ACC112 (cell line): ENCODE measurements at regions not wholly inside any gene's neighbourhood (a gene's known extent, or its start where the extent isn't known, plus 50 kb on each side); places are given as distances from the start of the nearest gene placed in this dataset.

Experiments used
- H2AFZ ChIP-seq: fragments of 200-600 bp; sonication (generic); one replicate; pipeline ENCODE4 v1.6.0; 2017; ENCODE audit warnings: antibody characterized with exemption, low read length; ENCODE audit not compliant: unreplicated experiment
- H3K27ac ChIP-seq: fragments of 200-600 bp; sonication (generic); 2 replicates; pipeline ENCODE4 v1.5.1; 2014; ENCODE audit warnings: low read depth, mild to moderate bottlenecking, antibody characterized with exemption, low read length, moderate library complexity
- H3K27me3 ChIP-seq: fragments of 200-600 bp; sonication (generic); 2 replicates; pipeline ENCODE4 v1.6.1; 2014; ENCODE audit warnings: mild to moderate bottlenecking, antibody characterized with exemption, low read length, moderate library complexity, mixed read lengths; ENCODE audit not compliant: insufficient read depth
- H3K36me3 ChIP-seq: fragments of 200-600 bp; sonication (generic); 2 replicates; pipeline ENCODE4 v1.6.1; 2016; ENCODE audit warnings: mild to moderate bottlenecking, antibody characterized with exemption, low read length, moderate library complexity, mixed read lengths; ENCODE audit not compliant: insufficient read depth
- H3K4me1 ChIP-seq: fragments of 200-600 bp; sonication (generic); one replicate; pipeline ENCODE4 v1.6.1; 2016; ENCODE audit warnings: low read length, mixed read lengths; ENCODE audit not compliant: insufficient read depth, unreplicated experiment, control insufficient read depth
- H3K4me3 ChIP-seq: fragments of 200-600 bp; sonication (generic); 2 replicates; pipeline ENCODE4 v1.5.1; 2014; ENCODE audit warnings: mild to moderate bottlenecking, low read depth, low read length
- H3K79me2 ChIP-seq: fragments of 200-600 bp; sonication (generic); one replicate; pipeline ENCODE4 v1.6.0; 2016; ENCODE audit warnings: low read length; ENCODE audit not compliant: control insufficient read depth, unreplicated experiment, insufficient read depth

DNA sequence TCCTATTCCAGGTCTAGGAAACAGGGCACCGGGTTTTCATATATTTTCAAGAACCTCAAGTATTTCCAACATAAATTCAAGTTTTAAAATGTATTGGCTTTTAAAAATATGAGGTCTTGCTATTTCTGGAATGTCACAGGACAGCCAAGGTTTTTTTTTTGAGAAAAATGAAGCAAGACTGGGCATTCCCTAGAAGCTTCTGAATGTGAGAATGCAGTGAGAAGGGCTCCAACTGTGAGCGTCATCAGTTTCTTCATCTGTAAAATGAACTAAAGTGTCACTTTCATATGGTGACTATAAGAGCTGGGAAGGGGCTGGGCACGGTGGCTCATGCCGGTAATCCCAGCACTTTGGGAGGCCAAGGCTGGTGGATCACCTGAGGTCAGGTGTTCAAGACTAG is 455.8 kb upstream of the MAF start:
- Histone ChIP-seq H2AFZ (no peak overlapping the region), H3K79me2 (no peaks in the 10 kb centered on the region), H3K27ac (no peak overlapping the region), H3K4me1 (no peaks in the 10 kb centered on the region), H3K4me3 (no peak overlapping the region), H3K27me3 (peaks cover 6% of the 10 kb centered on the region; the same call in 1 of the 2 replicates), H3K36me3 (no peaks in the 10 kb centered on the region)

DNA sequence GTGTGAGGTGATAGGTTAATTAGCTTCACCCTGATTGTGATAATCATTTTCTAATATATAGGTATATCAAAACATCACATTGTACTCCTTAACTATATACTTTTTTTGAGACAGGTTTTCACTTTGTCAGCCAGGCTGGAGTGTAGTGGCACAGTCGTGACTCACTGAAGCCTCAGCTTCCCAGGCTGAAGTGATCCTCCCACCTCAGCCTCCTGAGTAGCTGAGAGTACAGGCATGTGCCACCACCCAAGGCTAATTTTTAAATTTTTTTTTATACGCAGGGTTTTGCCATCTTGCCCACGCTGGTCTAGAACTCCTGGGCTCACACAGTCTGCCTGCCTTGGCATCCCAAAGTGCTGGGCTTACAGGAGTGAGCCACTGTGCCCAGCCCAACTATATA is 455.3 kb upstream of the MAF start:
- H3K27me3 ChIP-seq = peaks cover 8% of the 10 kb centered on the region; the same call in 1 of the 2 replicates
- H3K27ac ChIP-seq = no peak overlapping the region
- no peaks in the 10 kb centered on the region for H3K36me3 ChIP-seq
- H3K79me2 ChIP-seq = no peaks in the 10 kb centered on the region
- no peak overlapping the region for H2AFZ ChIP-seq
- no peaks in the 10 kb centered on the region for H3K4me1 ChIP-seq
- H3K4me3 ChIP-seq = no peak overlapping the region

DNA sequence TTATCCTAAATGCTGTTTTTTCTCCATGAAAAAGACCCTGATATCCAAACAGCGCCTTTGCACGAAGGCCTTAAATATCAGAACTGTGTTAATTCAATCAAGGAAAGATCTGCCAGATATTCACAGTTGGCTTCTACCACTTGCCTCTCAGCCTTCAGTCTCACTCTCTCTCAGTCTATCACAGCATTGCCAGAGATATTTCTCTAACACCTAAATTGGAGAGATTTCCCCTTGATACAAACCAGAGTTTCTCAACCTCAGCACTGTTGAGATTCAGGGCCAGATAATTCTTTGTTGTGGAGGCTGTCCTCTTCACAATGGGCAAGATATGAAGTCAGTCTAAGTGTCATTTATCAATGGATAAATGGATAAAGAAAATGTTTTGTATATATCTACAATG is 454.1 kb upstream of the MAF start:
- H3K27ac ChIP-seq = no peak overlapping the region
- peaks cover 8% of the 10 kb centered on the region; the same call in 1 of the 2 replicates for H3K27me3 ChIP-seq
- no peaks in the 10 kb centered on the region for H3K79me2 ChIP-seq
- H3K4me1 ChIP-seq = no peaks in the 10 kb centered on the region
- H3K36me3 ChIP-seq = no peaks in the 10 kb centered on the region
- no peak overlapping the region for H3K4me3 ChIP-seq
- H2AFZ ChIP-seq = no peak overlapping the region

DNA sequence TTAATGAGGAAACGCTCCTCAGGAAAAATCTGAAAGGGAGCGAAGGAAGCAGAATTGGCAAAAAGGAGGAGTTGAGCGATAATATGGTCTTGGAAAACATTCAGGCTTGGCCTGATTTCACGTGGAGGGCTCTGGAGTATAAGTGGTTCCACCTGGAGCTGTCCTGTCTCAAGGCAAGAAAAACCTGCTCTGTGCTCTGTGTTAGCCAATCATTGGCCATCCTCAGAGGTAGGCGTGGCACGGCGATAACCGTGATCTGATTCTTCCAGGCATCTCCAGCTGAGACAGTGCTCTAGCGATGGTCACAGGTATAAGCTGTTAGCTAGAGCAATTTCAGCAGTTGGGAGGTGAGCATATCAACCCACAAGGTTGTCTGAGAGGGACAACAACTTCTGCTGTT is 450.5 kb upstream of the MAF start:
- no peaks in the 10 kb centered on the region for H3K79me2 ChIP-seq
- peaks cover 28% of the 10 kb centered on the region for H3K27me3 ChIP-seq
- H3K27ac ChIP-seq = no peak overlapping the region
- H3K36me3 ChIP-seq = no peaks in the 10 kb centered on the region
- no peak overlapping the region for H3K4me3 ChIP-seq
- H2AFZ ChIP-seq = no peak overlapping the region
- no peaks in the 10 kb centered on the region for H3K4me1 ChIP-seq

DNA sequence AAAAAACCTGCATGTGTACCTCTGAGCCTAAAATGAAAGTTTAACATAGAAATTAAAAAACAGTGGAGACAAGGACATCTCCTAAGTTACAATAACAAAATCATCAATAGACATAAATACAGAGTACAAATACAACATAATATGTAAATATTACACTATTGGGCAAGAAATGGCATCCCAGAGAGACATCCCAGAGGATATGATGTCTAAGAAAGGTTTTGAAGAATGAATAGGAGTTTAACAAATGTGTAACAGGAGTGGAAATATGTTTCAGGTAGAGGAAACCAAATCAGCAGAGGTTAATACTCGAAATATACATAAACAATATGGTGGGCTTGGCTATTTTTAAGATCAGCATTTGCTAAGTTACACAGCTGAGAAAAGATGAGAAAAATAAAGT is 447.7 kb upstream of the MAF start:
- H3K27ac ChIP-seq = no peak overlapping the region
- H3K27me3 ChIP-seq = peaks cover 52% of the 10 kb centered on the region
- no peaks in the 10 kb centered on the region for H3K36me3 ChIP-seq
- H3K4me3 ChIP-seq = no peak overlapping the region
- no peaks in the 10 kb centered on the region for H3K79me2 ChIP-seq
- H2AFZ ChIP-seq = no peak overlapping the region
- H3K4me1 ChIP-seq = no peaks in the 10 kb centered on the region

DNA sequence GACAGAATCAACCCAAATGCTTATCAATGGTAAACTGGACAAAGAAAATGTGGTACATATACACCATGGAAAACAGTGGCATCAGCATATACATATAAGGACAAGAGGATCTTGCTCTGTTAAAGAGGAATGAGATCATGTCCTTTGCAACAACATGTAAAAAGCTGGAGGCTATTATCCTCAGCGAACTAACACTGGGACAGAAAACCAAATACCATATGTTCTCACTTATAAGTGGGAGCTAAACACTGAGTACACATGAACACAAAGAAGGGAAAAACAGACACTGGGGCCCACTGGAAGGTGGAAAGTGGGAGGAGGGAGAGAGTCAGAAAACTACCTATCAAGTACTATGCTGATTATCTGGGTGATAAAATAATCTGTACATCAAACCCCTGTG is 447.3 kb upstream of the MAF start:
- H3K4me1 ChIP-seq = no peaks in the 10 kb centered on the region
- H3K36me3 ChIP-seq = no peaks in the 10 kb centered on the region
- H3K27ac ChIP-seq = no peak overlapping the region
- peaks cover 57% of the 10 kb centered on the region for H3K27me3 ChIP-seq
- H2AFZ ChIP-seq = no peak overlapping the region
- H3K4me3 ChIP-seq = no peak overlapping the region
- H3K79me2 ChIP-seq = no peaks in the 10 kb centered on the region

DNA sequence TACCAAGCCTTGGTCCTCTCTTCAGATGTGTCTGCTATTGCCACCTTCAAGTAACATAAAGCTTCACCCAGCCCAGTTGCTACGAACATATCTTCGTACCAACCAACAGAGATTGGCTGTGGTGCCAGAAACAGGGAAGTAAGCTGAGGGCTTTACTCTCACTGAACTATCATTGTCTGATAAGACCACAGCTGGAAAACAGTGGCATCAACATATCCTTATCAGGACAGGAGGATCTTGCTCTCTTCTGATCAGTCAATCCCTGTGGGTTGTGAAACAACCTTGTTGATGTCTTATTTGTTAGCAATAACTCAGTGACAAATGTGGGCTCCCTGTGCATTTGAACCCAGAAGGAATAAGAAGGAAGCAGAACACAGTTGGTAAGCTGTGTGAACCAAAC is 446.3 kb upstream of the MAF start:
- Histone ChIP-seq H2AFZ (no peak overlapping the region), H3K4me1 (no peaks in the 10 kb centered on the region), H3K27ac (no peak overlapping the region), H3K79me2 (no peaks in the 10 kb centered on the region), H3K4me3 (no peak overlapping the region), H3K36me3 (no peaks in the 10 kb centered on the region), H3K27me3 (peaks cover 65% of the 10 kb centered on the region)

DNA sequence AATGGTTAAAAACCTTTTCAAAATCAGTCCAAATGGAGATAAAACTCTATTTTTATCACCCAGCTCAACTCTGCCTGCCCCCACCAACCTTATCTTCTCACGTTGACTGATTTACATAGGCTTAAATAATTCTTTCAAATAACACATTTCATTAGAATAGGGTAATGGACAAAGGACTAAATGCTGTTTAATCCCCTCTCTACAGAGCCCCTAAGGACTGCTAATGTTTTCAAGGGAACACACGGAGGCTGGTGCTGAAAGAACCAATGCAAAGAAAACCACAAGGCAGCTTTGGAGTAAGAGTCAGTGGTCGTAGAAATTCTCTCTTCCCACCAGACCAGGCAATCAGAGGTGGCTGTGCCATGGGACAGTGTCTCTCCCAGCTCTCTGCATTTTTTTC is 445.7 kb upstream of the MAF start:
- Histone ChIP-seq H2AFZ (no peak overlapping the region), H3K27me3 (peaks cover 67% of the 10 kb centered on the region), H3K4me1 (no peaks in the 10 kb centered on the region), H3K4me3 (no peak overlapping the region), H3K79me2 (no peaks in the 10 kb centered on the region), H3K27ac (no peak overlapping the region), H3K36me3 (no peaks in the 10 kb centered on the region)

DNA sequence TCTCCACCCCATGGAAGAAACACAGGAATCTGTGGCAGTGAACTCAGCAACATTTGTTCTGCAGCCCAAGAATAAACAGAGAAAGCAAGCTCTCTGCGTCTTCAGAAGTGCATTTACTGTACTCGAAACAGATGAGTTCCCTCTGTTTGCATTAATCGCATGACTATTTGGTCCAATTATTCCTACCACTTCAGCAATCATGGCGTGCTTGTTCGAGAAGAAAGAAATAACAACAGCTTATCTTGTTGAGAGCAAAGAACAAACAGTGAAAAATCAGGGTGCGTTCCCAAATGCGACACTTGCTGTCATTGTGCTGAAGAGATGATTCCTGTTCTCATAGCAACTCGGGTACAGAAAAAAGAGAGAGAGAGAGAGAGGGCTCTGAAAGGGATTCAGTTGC is 445.3 kb upstream of the MAF start:
- peaks cover 70% of the 10 kb centered on the region for H3K27me3 ChIP-seq
- H2AFZ ChIP-seq = no peak overlapping the region
- no peaks in the 10 kb centered on the region for H3K36me3 ChIP-seq
- H3K4me1 ChIP-seq = no peaks in the 10 kb centered on the region
- no peak overlapping the region for H3K27ac ChIP-seq
- no peak overlapping the region for H3K4me3 ChIP-seq
- H3K79me2 ChIP-seq = no peaks in the 10 kb centered on the region

DNA sequence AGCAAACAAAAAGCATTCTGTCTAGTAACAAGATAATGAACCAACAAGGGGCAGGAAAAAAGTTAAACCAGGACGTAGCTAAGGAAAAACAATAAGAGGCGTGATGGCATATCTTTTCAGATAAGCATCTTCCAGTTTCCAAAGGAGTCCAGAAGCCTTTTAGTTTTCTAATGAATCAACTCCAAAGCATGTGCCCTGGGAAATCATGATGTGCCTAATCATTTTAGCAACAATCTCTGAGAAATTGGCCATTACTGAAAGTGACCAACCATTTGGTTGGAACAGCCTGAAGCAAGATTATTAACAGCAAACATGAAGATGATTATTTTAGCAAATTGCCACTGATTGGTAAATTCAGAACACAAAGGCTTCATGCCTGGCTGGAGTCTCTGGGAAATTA is 440.9 kb upstream of the MAF start:
- Histone ChIP-seq H3K79me2 (no peaks in the 10 kb centered on the region), H3K27ac (no peak overlapping the region), H3K4me1 (no peaks in the 10 kb centered on the region), H2AFZ (no peak overlapping the region), H3K27me3 (peaks cover 64% of the 10 kb centered on the region), H3K4me3 (no peak overlapping the region), H3K36me3 (no peaks in the 10 kb centered on the region)

DNA sequence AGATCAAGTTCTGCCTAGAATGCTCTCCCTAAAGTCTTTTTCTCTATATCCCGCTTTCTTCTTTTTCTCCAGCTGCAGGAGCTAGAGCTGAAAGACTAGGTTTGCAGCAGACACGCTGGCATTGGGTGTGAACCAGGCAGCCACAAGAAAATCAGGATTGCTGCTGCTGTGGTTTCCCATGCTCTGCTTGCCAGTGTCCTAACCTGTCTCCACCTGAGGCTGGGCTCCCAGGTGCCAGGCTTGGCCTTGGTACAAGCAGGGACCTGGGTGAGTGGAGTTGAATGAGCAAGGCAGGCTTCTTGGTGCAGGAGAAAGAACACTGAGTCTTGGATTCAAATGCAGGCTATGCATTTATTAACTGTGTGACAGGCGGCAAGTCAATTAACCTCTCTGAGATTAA is 440.3 kb upstream of the MAF start:
- Histone ChIP-seq H3K27me3 (peaks cover 59% of the 10 kb centered on the region), H3K4me3 (no peak overlapping the region), H3K27ac (no peak overlapping the region), H3K36me3 (no peaks in the 10 kb centered on the region), H3K79me2 (no peaks in the 10 kb centered on the region), H2AFZ (no peak overlapping the region), H3K4me1 (no peaks in the 10 kb centered on the region)

DNA sequence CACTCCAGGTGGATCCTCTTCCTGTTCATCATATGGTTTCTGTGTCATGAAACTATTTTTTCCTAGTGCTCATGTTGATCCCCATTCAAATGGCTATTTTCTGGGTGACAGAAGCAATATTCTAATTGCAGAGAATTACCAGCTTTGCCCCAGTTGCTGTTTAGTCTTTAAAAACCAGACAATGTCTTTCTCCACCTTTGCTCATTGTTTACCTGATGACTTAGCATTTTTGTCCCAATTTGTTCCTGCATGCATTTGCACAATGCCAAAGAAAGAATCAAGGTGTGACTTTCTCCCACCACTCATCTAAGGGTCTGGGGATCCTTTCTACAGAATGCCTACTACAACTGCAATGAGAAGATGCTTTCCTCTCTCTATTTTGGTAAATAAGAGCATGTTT is 439.9 kb upstream of the MAF start:
- H3K4me1 ChIP-seq = no peaks in the 10 kb centered on the region
- H3K79me2 ChIP-seq = no peaks in the 10 kb centered on the region
- H3K27ac ChIP-seq = no peak overlapping the region
- H2AFZ ChIP-seq = no peak overlapping the region
- H3K36me3 ChIP-seq = no peaks in the 10 kb centered on the region
- peaks cover 55% of the 10 kb centered on the region for H3K27me3 ChIP-seq
- no peak overlapping the region for H3K4me3 ChIP-seq
